Tibial artery (tissue), 4 donors: ENCODE measurements at regions not wholly inside any gene's neighbourhood (a gene's known extent, or its start where the extent isn't known, plus 50 kb on each side); places are given as distances from the start of the nearest gene placed in this dataset.

ENCODE experiments used
- DNase-seq, 2 donors: peaks; one replicate each; pipeline ENCODE4 v3.0.0-alpha.2; 2019
- H3K27ac ChIP-seq, 2 donors: fragments of 200-600 bp; sonication (generic) in 1 of 2; 1 replicate in 1 of 2; 2 replicates in 1 of 2; pipeline ENCODE4 v1.5.1; 2018 to 2019; ENCODE audit warnings: mild to moderate bottlenecking in 1 of 2
- H3K27me3 ChIP-seq, 2 donors: fragments of 200-600 bp; sonication (generic) in 1 of 2; one replicate each; pipeline versions ENCODE4 v1.5.1 to v1.6.0; 2016 to 2019
- H3K36me3 ChIP-seq, 3 donors: fragments of 200-600 bp; sonication (generic) in 2 of 3; one replicate each; pipeline ENCODE4 v1.5.1; 2016 to 2019; ENCODE audit warnings: mild to moderate bottlenecking in 2 of 3
- H3K4me1 ChIP-seq, 4 donors: fragments of 200-600 bp; sonication (generic) in 2 of 4; 1 replicate in 3 of 4; 2 replicates in 1 of 4; pipeline ENCODE4 v1.5.1; 2016 to 2019
- H3K4me3 ChIP-seq, 2 donors: fragments of 200-600 bp; sonication (generic) in 1 of 2; 1 replicate in 1 of 2; 2 replicates in 1 of 2; pipeline ENCODE4 v1.5.1; 2018 to 2019; ENCODE audit warnings: mild to moderate bottlenecking in 2 of 2
- H3K9me3 ChIP-seq, 3 donors: fragments of 200-600 bp; sonication (generic) in 1 of 3; one replicate each; pipeline ENCODE4 v1.5.1; 2016 to 2019
- intact Hi-C: fragments of 100-400 bp; cut with DNase I; formaldehyde crosslinking; loops from one replicate; pipeline ENCODE4 v1.15.0; 2023; ENCODE audit warnings: low total_unique reads
- TF ChIP-seq, protein P1 (sequence below), 2 experiments: fragments of 200-600 bp in 1 of 2; fragments of 450-650 bp in 1 of 2; IDR thresholded peaks; one replicate each; pipeline ENCODE4 v1.5.1; 2017 to 2019; ENCODE audit warnings: antibody characterized with exemption in 2 of 2, mild to moderate bottlenecking in 1 of 2, moderate library complexity in 1 of 2

DNA sequence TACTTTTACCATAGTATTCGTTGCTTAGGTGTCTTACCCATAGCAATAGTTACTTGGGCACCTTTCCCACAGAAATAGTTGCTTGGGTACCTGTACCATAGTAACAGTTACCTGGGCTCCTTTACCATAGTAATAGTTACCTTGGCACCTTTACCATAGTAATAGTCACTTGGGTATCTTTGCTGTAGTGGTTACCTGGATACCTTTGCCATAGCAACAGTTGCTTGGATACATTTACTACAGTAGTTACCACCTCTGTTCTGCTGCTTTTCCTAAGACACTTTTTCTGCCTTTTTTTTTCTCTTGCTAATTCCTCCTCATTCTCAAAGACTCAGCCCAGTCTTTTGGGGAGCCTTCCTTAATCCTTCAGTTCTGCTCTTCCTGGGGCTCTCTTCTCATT is 272.8 kb upstream of the PUDP start:
- no peak for DNase-seq
- no peaks in the 10 kb centered on the region for H3K4me1 ChIP-seq
- no peaks in the 10 kb centered on the region for H3K27me3 ChIP-seq
- no peak overlapping the region for H3K4me3 ChIP-seq
- H3K36me3 ChIP-seq = no peaks in the 10 kb centered on the region
- H3K27ac ChIP-seq = no peak overlapping the region
- TF ChIP-seq, protein P1, sequence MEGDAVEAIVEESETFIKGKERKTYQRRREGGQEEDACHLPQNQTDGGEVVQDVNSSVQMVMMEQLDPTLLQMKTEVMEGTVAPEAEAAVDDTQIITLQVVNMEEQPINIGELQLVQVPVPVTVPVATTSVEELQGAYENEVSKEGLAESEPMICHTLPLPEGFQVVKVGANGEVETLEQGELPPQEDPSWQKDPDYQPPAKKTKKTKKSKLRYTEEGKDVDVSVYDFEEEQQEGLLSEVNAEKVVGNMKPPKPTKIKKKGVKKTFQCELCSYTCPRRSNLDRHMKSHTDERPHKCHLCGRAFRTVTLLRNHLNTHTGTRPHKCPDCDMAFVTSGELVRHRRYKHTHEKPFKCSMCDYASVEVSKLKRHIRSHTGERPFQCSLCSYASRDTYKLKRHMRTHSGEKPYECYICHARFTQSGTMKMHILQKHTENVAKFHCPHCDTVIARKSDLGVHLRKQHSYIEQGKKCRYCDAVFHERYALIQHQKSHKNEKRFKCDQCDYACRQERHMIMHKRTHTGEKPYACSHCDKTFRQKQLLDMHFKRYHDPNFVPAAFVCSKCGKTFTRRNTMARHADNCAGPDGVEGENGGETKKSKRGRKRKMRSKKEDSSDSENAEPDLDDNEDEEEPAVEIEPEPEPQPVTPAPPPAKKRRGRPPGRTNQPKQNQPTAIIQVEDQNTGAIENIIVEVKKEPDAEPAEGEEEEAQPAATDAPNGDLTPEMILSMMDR (IDR thresholded peaks at IDR 0.05) = no peak
- no peaks in the 10 kb centered on the region for H3K9me3 ChIP-seq
- intact Hi-C loops = no loop called here

DNA sequence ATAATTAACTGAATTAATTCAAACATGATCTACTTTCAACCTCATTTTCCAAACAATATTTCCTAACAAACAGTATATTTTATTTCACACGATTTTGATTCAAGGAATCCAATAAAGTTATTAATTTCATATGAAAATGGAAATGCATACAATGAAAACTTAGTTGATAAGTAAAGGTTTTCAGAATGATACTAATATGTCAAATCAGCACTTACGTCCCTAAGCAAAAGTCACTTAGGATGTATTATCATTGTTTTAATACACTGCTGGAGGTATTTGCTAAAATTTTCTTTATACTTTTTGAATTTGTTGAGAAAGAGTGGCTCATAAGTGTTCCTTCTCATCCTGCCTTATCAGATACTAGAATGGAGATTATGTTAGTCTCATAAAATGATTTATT is 266.8 kb upstream of the PUDP start:
- no peak overlapping the region for H3K4me3 ChIP-seq
- TF ChIP-seq, protein P1 (IDR thresholded peaks at IDR 0.05) = no peak
- intact Hi-C loops = no loop called here

DNA sequence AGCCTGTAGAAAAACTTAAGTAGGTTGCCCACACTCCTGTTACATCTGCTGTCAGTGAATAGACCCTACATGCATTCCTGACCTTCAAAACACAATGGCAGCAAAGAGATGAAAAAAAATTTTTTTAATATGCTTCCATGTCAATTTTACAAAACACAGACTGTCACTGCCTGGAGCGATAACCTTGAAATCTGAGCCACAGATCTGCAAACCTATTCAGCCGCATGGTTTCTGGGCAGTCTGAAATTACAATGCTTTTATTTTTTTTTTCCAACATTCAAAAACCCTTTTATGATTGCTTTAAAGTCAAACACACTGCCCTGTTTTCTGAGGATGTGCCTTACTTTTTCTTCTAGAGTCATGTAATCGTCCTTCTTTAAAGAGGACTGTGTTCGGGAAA is 264.9 kb upstream of the PUDP start:
- H3K4me1 ChIP-seq = no peaks in the 10 kb centered on the region
- no peak for DNase-seq
- intact Hi-C loops = no loop called here
- no peaks in the 10 kb centered on the region for H3K9me3 ChIP-seq
- H3K36me3 ChIP-seq = no peaks in the 10 kb centered on the region
- no peak overlapping the region for H3K4me3 ChIP-seq
- no peak overlapping the region for H3K27ac ChIP-seq
- TF ChIP-seq, protein P1 (IDR thresholded peaks at IDR 0.05) = no peak
- no peaks in the 10 kb centered on the region for H3K27me3 ChIP-seq

More for the DNA sequence above, 266.8 kb upstream of the PUDP start:
- no peak for DNase-seq
- Histone ChIP-seq H3K36me3 (no peaks in the 10 kb centered on the region), H3K27me3 (no peaks in the 10 kb centered on the region), H3K4me1 (no peaks in the 10 kb centered on the region), H3K27ac (no peak overlapping the region), H3K9me3 (no peaks in the 10 kb centered on the region)

DNA sequence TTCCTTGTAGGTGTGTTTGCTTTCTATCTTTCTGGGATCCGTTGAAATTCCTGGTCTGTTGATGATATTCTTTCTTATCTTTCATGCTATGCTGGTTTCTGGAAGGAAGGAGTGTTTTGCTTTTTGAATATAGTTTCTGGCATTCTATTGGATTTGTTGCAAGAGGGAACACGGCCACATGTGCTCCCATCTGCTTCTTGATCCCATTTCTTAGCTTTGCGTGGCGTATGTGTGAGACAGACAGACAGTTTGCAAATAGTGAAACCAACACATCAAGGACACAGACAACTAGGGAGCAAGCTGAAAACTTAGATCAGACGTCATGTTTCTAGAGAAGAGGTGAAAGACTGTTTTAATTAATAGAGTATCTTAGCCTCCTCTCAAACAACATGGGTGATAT is 261.9 kb upstream of the PUDP start:
- Histone ChIP-seq H3K4me1 (no peaks in the 10 kb centered on the region), H3K27me3 (no peaks in the 10 kb centered on the region), H3K4me3 (no peak overlapping the region), H3K36me3 (no peaks in the 10 kb centered on the region), H3K9me3 (no peaks in the 10 kb centered on the region), H3K27ac (no peak overlapping the region)
- DNase-seq = no peak
- TF ChIP-seq, protein P1 (IDR thresholded peaks at IDR 0.05) = no peak
- intact Hi-C loops = no loop called here

DNA sequence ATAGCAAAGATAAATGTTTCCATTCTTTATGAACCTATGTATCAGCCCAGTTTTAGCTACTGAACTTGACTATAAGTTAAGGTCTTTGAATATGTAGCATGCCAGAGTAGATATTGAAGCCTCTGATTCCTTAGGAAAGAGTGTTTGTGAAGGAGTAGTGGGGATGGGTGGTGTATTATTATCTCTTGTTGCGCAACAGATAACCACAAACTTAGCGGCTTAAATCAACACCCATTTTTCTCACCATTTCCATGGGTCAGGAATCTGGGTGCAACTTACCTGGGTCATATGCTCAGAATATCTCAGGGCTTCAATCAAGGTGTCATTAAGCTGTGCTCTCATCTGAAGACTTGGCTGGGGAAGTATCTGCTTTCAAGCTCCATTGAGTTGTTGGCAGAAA is 251.4 kb upstream of the PUDP start:
- no peaks in the 10 kb centered on the region for H3K9me3 ChIP-seq
- TF ChIP-seq, protein P1 (IDR thresholded peaks at IDR 0.05) = no peak
- H3K4me1 ChIP-seq = no peaks in the 10 kb centered on the region
- no peak overlapping the region for H3K4me3 ChIP-seq
- no peak for DNase-seq
- no peaks in the 10 kb centered on the region for H3K27me3 ChIP-seq
- H3K36me3 ChIP-seq = no peaks in the 10 kb centered on the region
- no peak overlapping the region for H3K27ac ChIP-seq
- intact Hi-C loops = no loop called here

DNA sequence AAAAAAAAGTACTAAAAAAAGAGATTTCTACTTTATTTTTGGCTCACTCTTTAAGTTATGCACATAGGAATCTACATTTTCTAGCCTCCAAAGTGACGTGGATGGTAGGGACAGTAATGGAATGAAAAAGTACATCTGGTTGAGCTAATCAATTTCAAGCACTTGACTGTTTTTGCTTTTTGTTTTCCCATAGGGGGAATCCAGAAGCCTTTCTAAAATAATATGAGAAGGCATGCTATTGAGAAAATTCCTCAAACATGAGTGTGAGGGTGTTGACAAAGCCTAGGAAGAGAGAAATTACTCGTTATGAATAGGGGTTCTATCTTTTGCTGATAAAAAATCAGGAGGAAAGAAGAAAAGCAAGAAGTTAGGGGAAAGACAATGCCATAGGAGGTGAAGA is 242.5 kb upstream of the PUDP start:
- no peak for DNase-seq
- intact Hi-C loops = no loop called here
- H3K36me3 ChIP-seq = no peaks in the 10 kb centered on the region
- no peaks in the 10 kb centered on the region for H3K9me3 ChIP-seq
- no peak overlapping the region for H3K4me3 ChIP-seq
- TF ChIP-seq, protein P1 (IDR thresholded peaks at IDR 0.05) = no peak
- no peaks in the 10 kb centered on the region for H3K4me1 ChIP-seq
- H3K27me3 ChIP-seq = no peaks in the 10 kb centered on the region
- H3K27ac ChIP-seq = no peak overlapping the region
